ENCODE measurements at regions not wholly inside any gene's neighbourhood (a gene's known extent, or its start where the extent isn't known, plus 50 kb on each side); places are given as distances from the start of the nearest gene placed in this dataset.

DNA sequence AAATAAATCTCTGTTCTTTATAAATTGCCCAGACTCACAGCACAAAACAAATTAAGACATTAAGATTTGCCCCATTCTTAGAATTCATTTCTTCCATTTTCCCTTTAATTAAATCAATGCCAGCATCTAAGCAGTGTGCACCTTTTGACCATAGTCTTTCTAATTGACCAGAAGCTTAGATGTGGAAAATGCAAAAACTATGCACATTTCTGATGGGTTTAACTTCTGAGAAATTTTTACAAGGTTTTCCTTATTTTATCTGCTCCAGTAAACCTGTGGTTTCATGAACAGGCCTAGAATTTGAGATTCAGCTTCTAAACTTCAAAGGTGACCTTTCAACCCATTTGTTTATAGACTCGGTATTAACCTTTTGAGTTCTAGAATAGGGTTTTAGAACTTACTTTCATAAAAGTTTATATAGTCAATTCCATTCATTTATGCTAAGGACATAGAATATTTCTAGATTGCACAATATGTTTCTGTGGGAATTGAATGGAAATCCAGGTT lies 437.8 kb upstream of the HSF2 start:
- TF ChIP-seq, protein P1, sequence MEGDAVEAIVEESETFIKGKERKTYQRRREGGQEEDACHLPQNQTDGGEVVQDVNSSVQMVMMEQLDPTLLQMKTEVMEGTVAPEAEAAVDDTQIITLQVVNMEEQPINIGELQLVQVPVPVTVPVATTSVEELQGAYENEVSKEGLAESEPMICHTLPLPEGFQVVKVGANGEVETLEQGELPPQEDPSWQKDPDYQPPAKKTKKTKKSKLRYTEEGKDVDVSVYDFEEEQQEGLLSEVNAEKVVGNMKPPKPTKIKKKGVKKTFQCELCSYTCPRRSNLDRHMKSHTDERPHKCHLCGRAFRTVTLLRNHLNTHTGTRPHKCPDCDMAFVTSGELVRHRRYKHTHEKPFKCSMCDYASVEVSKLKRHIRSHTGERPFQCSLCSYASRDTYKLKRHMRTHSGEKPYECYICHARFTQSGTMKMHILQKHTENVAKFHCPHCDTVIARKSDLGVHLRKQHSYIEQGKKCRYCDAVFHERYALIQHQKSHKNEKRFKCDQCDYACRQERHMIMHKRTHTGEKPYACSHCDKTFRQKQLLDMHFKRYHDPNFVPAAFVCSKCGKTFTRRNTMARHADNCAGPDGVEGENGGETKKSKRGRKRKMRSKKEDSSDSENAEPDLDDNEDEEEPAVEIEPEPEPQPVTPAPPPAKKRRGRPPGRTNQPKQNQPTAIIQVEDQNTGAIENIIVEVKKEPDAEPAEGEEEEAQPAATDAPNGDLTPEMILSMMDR (conservative IDR thresholded peaks at IDR 0.05; ENCODE audit: low read depth, low read length), result no peak
- TF ChIP-seq EZH2 (IDR thresholded peaks at IDR 0.05; ENCODE audit: low read length, unreplicated experiment) (no peak), EZH2phosphoT487 (IDR thresholded peaks at IDR 0.05; ENCODE audit: borderline replicate concordance, low read length) (no peak)

Data from PC-3 (cell line).